Adrenal gland (tissue), 9 donors: ENCODE measurements at regions not wholly inside any gene's neighbourhood (a gene's known extent, or its start where the extent isn't known, plus 50 kb on each side); places are given as distances from the start of the nearest gene placed in this dataset.

ENCODE experiments used
- DNase-seq, 7 donors: peaks; one replicate each; pipeline ENCODE4 v3.0.0-alpha.2; 2019 to 2020
- H3K27ac ChIP-seq, 5 donors: fragments of 200-600 bp; sonication (generic) in 4 of 5; 1 replicate in 3 of 5; 2 replicates in 2 of 5; pipeline versions ENCODE4 v1.5.1 to v1.8.0; 2016 to 2020; ENCODE audit warnings: mild to moderate bottlenecking in 1 of 5
- H3K27me3 ChIP-seq: fragments of 200-600 bp; 2 replicates; pipeline ENCODE4 v1.8.0; 2021
- H3K36me3 ChIP-seq, 2 donors: fragments of 200-600 bp; replicated peaks in 1 of 2; 1 replicate in 1 of 2; 2 replicates in 1 of 2; pipeline versions ENCODE4 v1.5.1 to v1.8.0; 2018 to 2022
- H3K4me1 ChIP-seq, 2 donors: fragments of 200-600 bp; replicated peaks in 1 of 2; 1 replicate in 1 of 2; 2 replicates in 1 of 2; pipeline versions ENCODE4 v1.5.1 to v1.8.0; 2018 to 2021
- H3K4me3 ChIP-seq, 4 donors: fragments of 200-600 bp; sonication (generic) in 3 of 4; one replicate each; pipeline ENCODE4 v1.5.1; 2016 to 2018
- H3K9me3 ChIP-seq, 3 donors: fragments of 200-600 bp; sonication (generic) in 1 of 3; replicated peaks in 1 of 3; 1 replicate in 2 of 3; 2 replicates in 1 of 3; pipeline versions ENCODE4 v1.5.1 to v1.8.0; 2016 to 2021
- POLR2A ChIP-seq, 2 donors: fragments of 450-650 bp; IDR thresholded peaks; one replicate each; pipeline ENCODE4 v1.6.1; 2017; ENCODE audit warnings: antibody characterized with exemption in 2 of 2, mild to moderate bottlenecking in 2 of 2, moderate library complexity in 1 of 2
- WGBS, 4 donors: extraction: QIAGEN DNeasy Blood & Tissue Kit in 2 of 4; methylation state at CpG; one replicate each; pipeline versions ENCODE4 v1.1.5 to v1.1.7; 2013 to 2017; 5-methylcytosine and 5-hydroxymethylcytosine counted together
- intact Hi-C, 2 donors: fragments of 100-400 bp; cut with DNase I; formaldehyde crosslinking; loops; one replicate each; pipeline versions ENCODE4 v1.14.1 to v1.15.0; 2022 to 2023
- TF ChIP-seq, protein P1 (sequence below), 6 experiments: fragments of 450-650 bp in 4 of 6; fragments of 200-600 bp in 2 of 6; sonication (generic) in 1 of 6; IDR thresholded peaks; 1 replicate in 5 of 6; 2 replicates in 1 of 6; pipeline versions ENCODE4 v1.5.1 to v1.8.0; 2016 to 2021; ENCODE audit warnings: antibody characterized with exemption in 6 of 6, mild to moderate bottlenecking in 2 of 6, moderate library complexity in 1 of 6
- donor health status: healthy with polysubstance abuse.
- donor health status: Bipolar disorder and iron deficiency.
- donor health status: DM: yes; HTN: yes; CAD: no.
- donor health status: DM: no; HTN: no; CAD: no.
- donor health status: DM: no; HTN: no; CAD: no.

GRCh38 chr4:163966612-163967011 lies 472.1 kb downstream of the TMA16 start:
- Histone ChIP-seq H3K36me3 (no peaks in the 10 kb centered on the region), H3K27ac (no peak overlapping the region), H3K9me3 (no peaks in the 10 kb centered on the region), H3K4me1 (no peaks in the 10 kb centered on the region), H3K4me3 (no peak overlapping the region), H3K27me3 (no peaks in the 10 kb centered on the region)
- no peak for DNase-seq
- TF ChIP-seq, protein P1, sequence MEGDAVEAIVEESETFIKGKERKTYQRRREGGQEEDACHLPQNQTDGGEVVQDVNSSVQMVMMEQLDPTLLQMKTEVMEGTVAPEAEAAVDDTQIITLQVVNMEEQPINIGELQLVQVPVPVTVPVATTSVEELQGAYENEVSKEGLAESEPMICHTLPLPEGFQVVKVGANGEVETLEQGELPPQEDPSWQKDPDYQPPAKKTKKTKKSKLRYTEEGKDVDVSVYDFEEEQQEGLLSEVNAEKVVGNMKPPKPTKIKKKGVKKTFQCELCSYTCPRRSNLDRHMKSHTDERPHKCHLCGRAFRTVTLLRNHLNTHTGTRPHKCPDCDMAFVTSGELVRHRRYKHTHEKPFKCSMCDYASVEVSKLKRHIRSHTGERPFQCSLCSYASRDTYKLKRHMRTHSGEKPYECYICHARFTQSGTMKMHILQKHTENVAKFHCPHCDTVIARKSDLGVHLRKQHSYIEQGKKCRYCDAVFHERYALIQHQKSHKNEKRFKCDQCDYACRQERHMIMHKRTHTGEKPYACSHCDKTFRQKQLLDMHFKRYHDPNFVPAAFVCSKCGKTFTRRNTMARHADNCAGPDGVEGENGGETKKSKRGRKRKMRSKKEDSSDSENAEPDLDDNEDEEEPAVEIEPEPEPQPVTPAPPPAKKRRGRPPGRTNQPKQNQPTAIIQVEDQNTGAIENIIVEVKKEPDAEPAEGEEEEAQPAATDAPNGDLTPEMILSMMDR (IDR thresholded peaks at IDR 0.05), result no peak
- no peak for TF ChIP-seq POLR2A (IDR thresholded peaks at IDR 0.05)
- 30 to 39% (median 31%) methylated on average over 3 of the region's 3 CpGs for whole genome bisulfite sequencing, 4 donors
- intact Hi-C loops, result no loop called here

DNA sequence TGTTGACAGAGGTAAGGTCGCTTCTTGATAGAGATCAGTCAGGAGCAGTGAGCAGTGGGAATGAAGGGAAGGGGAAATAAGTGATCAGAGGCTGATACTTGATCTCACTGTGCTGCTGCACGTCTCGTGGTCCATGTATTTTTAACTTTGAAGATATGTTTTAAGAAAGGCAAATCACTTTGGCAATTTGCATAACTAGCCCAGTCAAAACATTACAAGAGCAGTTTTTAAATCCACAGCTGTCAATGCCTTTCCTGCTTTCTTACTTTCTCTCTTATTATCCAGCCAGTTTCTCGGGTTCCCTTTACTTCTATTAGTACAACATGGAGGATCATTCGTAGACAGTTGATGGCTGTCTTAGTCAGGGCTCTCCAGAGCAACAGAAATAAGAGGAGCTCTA lies 472.8 kb downstream of the TMA16 start:
- 59 to 62% (median 60%) methylated on average over 5 of the region's 5 CpGs for WGBS, 4 donors
- intact Hi-C loops, result no loop called here
- DNase-seq, result no peak
- Histone ChIP-seq H3K27ac (no peak overlapping the region), H3K4me1 (no peaks in the 10 kb centered on the region), H3K9me3 (no peaks in the 10 kb centered on the region), H3K36me3 (no peaks in the 10 kb centered on the region), H3K4me3 (no peak overlapping the region), H3K27me3 (no peaks in the 10 kb centered on the region)
- TF ChIP-seq, protein P1 (IDR thresholded peaks at IDR 0.05), result no peak
- TF ChIP-seq POLR2A (IDR thresholded peaks at IDR 0.05), result no peak

- no peak overlapping the region for H3K27ac ChIP-seq
- intact Hi-C loops, result no loop called here
- TF ChIP-seq POLR2A (IDR thresholded peaks at IDR 0.05), result no peak
- TF ChIP-seq, protein P1 (IDR thresholded peaks at IDR 0.05), result no peak
- H3K27me3 ChIP-seq, result no peaks in the 10 kb centered on the region
- no peak overlapping the region for H3K4me3 ChIP-seq
- H3K4me1 ChIP-seq, result no peaks in the 10 kb centered on the region
- H3K36me3 ChIP-seq, result no peaks in the 10 kb centered on the region
- WGBS, 4 donors, result 33 to 43% (median 38%) methylated on average over 1 of the region's 1 CpG
- H3K9me3 ChIP-seq, result no peaks in the 10 kb centered on the region
- DNase-seq, result no peak
Measured at GRCh38 chr4:163967710-163968109, 473.2 kb downstream of the TMA16 start.

DNA sequence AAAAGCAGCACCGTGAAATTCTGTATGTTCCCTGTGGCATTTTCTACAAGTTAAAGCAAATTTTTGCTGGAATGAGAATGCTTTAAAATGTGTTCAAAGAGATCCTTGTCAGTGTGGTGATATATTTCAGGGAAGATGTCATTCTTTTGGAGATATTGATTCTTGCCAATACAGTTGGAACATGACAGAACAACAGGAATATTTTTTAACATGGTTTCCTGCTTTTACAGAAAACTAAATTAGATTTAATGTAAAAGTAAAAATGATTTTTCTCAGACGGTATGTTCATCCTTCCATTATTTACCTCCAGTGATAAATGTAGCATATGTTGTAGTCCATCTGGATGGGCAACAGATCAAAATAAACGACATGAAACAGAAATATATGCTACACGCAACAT lies 474.8 kb downstream of the TMA16 start:
- Histone ChIP-seq H3K27ac (no peak overlapping the region), H3K36me3 (no peaks in the 10 kb centered on the region), H3K4me1 (no peaks in the 10 kb centered on the region), H3K9me3 (no peaks in the 10 kb centered on the region), H3K4me3 (no peak overlapping the region), H3K27me3 (no peaks in the 10 kb centered on the region)
- no peak for DNase-seq
- 65 to 67% (median 66%) methylated on average over 4 of the region's 4 CpGs for WGBS, 4 donors
- intact Hi-C loops, result no loop called here
- TF ChIP-seq, protein P1 (IDR thresholded peaks at IDR 0.05), result no peak
- no peak for TF ChIP-seq POLR2A (IDR thresholded peaks at IDR 0.05)
